Astrocyte (in vitro differentiated cells and primary cell): ENCODE measurements at regions not wholly inside any gene's neighbourhood (a gene's known extent, or its start where the extent isn't known, plus 50 kb on each side); places are given as distances from the start of the nearest gene placed in this dataset.
A peak's percentile ranks its signal among the peaks of the same experiment; 100 is the strongest.

Experiments
- DNase-seq: peaks from one replicate; pipeline ENCODE4 v3.0.0-alpha.2; 2010; ENCODE audit warnings: low read depth
- FAIRE-seq: peaks from 2 replicates; lab custom pipeline; 2011; peaks lifted over from hg19 to GRCh38; lab: Jason Lieb, UNC
- H2AFZ ChIP-seq: 2 replicates; pipeline ENCODE4 v1.6.0; 2012; ENCODE audit warnings: low read depth, low read length, inconsistent platforms
- H3K27ac ChIP-seq: 2 replicates; pipeline ENCODE4 v1.5.1; 2011; ENCODE audit warnings: low read depth, low read length, inconsistent platforms
- H3K27me3 ChIP-seq: 2 replicates; pipeline ENCODE4 v1.6.0; 2011; ENCODE audit warnings: low read length, inconsistent platforms; ENCODE audit not compliant: insufficient read depth
- H3K36me3 ChIP-seq: 2 replicates; pipeline ENCODE4 v1.5.1; 2011; ENCODE audit warnings: low read length, inconsistent platforms; ENCODE audit not compliant: insufficient read depth
- H3K4me1 ChIP-seq: 2 replicates; pipeline ENCODE4 v1.5.1; 2011; ENCODE audit warnings: low read length, inconsistent platforms; ENCODE audit not compliant: insufficient read depth
- H3K4me2 ChIP-seq: 2 replicates; pipeline ENCODE4 v1.6.0; 2012; ENCODE audit warnings: low read length, inconsistent platforms
- H3K4me3 ChIP-seq: 2 replicates; pipeline ENCODE4 v1.5.1; 2011; ENCODE audit warnings: low read depth, mild to moderate bottlenecking, low read length, inconsistent platforms; ENCODE audit not compliant: insufficient read depth
- H3K79me2 ChIP-seq: 2 replicates; pipeline ENCODE4 v1.6.0; 2012; ENCODE audit warnings: mild to moderate bottlenecking, low read length, inconsistent platforms; ENCODE audit not compliant: insufficient read depth
- H3K9ac ChIP-seq: 2 replicates; pipeline ENCODE4 v1.6.0; 2012; ENCODE audit warnings: mild to moderate bottlenecking, low read length, inconsistent platforms
- H3K9me3 ChIP-seq: 2 replicates; pipeline ENCODE4 v1.5.1; 2012; ENCODE audit warnings: low read depth, mild to moderate bottlenecking, low read length, inconsistent platforms; ENCODE audit not compliant: insufficient read depth
- H4K20me1 ChIP-seq: 2 replicates; pipeline ENCODE4 v1.6.0; 2012; ENCODE audit warnings: low read length, inconsistent platforms; ENCODE audit not compliant: insufficient read depth
- H3K27ac Mint-ChIP-seq: one replicate; pipeline ENCODE4 v1.8.0; 2021; ENCODE audit warnings: mild to moderate bottlenecking, mixed read lengths; ENCODE audit not compliant: unreplicated experiment
- H3K27me3 Mint-ChIP-seq: one replicate; pipeline ENCODE4 v1.8.0; 2021; ENCODE audit warnings: low read depth, mixed read lengths; ENCODE audit not compliant: unreplicated experiment
- H3K36me3 Mint-ChIP-seq: one replicate; pipeline ENCODE4 v1.8.0; 2021; ENCODE audit warnings: low read depth, mixed read lengths; ENCODE audit not compliant: unreplicated experiment
- H3K4me1 Mint-ChIP-seq: one replicate; pipeline ENCODE4 v1.8.0; 2021; ENCODE audit warnings: low read depth, mixed read lengths; ENCODE audit not compliant: unreplicated experiment
- H3K4me3 Mint-ChIP-seq: one replicate; pipeline ENCODE4 v1.8.0; 2021; ENCODE audit warnings: mild to moderate bottlenecking, moderate library complexity, mixed read lengths; ENCODE audit not compliant: unreplicated experiment
- H3K9me3 Mint-ChIP-seq: one replicate; pipeline ENCODE4 v1.8.0; 2021; ENCODE audit warnings: mild to moderate bottlenecking, mixed read lengths; ENCODE audit not compliant: unreplicated experiment
- CTCF ChIP-seq: IDR thresholded peaks from 2 replicates; pipeline ENCODE4 v1.5.1; 2011; ENCODE audit warnings: low read depth, mild to moderate bottlenecking, inconsistent platforms, low read length, moderate library complexity; ENCODE audit not compliant: insufficient read depth
- EZH2 ChIP-seq: IDR thresholded peaks from 2 replicates; pipeline ENCODE4 v1.6.1; 2012; ENCODE audit warnings: mild to moderate bottlenecking, low read length, inconsistent platforms; ENCODE audit not compliant: insufficient read depth

GRCh38 chr6:18585032-18585573, 198.0 kb downstream of the RNF144B start:
- Histone ChIP-seq H3K79me2 (no peaks in the 10 kb centered on the region), H4K20me1 (no peaks in the 10 kb centered on the region), H3K9ac (peak overlapping the region; percentile 16), H3K9me3 (no peaks in the 10 kb centered on the region), H3K27ac (peak overlapping the region; percentile 49), H3K4me1 (peaks cover 14% of the 10 kb centered on the region), H3K36me3 (no peaks in the 10 kb centered on the region), H2AFZ (peak overlapping the region; percentile 15), H3K27me3 (no peaks in the 10 kb centered on the region), H3K4me3 (peak overlapping the region; percentile 5), H3K4me2 (peak overlapping the region; percentile 60)
- DNase-seq (peak; percentile 87), FAIRE-seq (no peak)
- H3K4me3 Mint-ChIP-seq, result no peak overlapping the region
- peaks cover 15% of the 10 kb centered on the region for H3K4me1 Mint-ChIP-seq
- H3K9me3 Mint-ChIP-seq, result peaks cover 1% of the 10 kb centered on the region
- H3K27ac Mint-ChIP-seq, result peak overlapping the region; percentile 73
- TF ChIP-seq EZH2, result no peak
- no peaks in the 10 kb centered on the region for H3K36me3 Mint-ChIP-seq
- H3K27me3 Mint-ChIP-seq, result no peaks in the 10 kb centered on the region

- Histone ChIP-seq H3K4me2 (no peak overlapping the region), H3K4me1 (peaks cover 14% of the 10 kb centered on the region), H3K36me3 (no peaks in the 10 kb centered on the region), H3K79me2 (no peaks in the 10 kb centered on the region), H2AFZ (no peak overlapping the region), H3K4me3 (no peak overlapping the region), H3K27ac (no peak overlapping the region), H3K9me3 (no peaks in the 10 kb centered on the region), H3K27me3 (no peaks in the 10 kb centered on the region), H3K9ac (no peak overlapping the region), H4K20me1 (no peaks in the 10 kb centered on the region)
- H3K27ac Mint-ChIP-seq, result no peak overlapping the region
- H3K36me3 Mint-ChIP-seq, result no peaks in the 10 kb centered on the region
- no peak overlapping the region for H3K4me3 Mint-ChIP-seq
- peaks cover 16% of the 10 kb centered on the region for H3K4me1 Mint-ChIP-seq
- no peaks in the 10 kb centered on the region for H3K27me3 Mint-ChIP-seq
- TF ChIP-seq CTCF (no peak), EZH2 (no peak)
- FAIRE-seq (no peak), DNase-seq (no peak)
- H3K9me3 Mint-ChIP-seq, result peaks cover 1% of the 10 kb centered on the region
Measured at GRCh38 chr6:18586133-18586532, 199.0 kb downstream of the RNF144B start.

DNA sequence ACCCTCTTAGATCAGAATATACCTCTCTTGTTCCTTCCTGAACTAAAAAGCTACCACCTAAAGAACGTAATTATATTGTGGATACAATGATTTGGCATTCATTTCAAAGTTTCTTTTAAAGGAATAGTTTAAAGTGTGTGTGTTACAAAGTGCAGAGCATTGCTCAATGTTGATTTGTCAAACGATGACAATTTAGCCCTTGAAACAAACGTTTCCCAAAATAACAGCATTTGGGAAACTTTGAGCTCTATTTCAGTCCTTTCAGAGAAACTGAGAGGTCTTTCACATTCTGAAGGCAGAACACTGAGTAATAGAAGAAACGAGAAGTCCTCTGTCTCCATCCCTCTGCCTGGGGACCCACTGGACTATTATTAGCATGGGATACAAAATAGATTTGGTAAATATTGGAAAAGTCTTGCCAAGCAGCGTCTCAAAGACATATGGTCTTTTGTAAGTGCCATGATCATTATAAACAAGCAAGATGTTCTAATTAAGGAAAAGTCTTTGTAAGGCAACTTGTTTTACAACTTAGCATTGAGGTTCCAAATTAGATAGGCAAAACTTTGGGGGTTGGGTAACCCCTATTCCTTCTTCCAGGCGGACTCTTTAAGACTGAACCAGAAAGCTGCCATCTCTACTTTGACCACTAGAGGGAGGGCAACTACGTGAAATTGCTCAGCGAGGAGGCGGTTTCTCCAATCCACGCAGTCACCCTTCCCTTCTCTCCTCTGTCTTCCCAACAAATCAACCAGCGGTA, 208.8 kb downstream of the RNF144B start:
- H3K79me2 ChIP-seq, result no peaks in the 10 kb centered on the region
- Mint-ChIP-seq H3K4me3 (no peak overlapping the region), H3K27ac (no peak overlapping the region), H3K9me3 (no peaks in the 10 kb centered on the region), H3K4me1 (no peaks in the 10 kb centered on the region), H3K27me3 (peaks cover 5% of the 10 kb centered on the region), H3K36me3 (no peaks in the 10 kb centered on the region)
- TF ChIP-seq CTCF (peak; percentile 96), EZH2 (no peak)
- no peaks in the 10 kb centered on the region for H3K9me3 ChIP-seq
- H3K4me2 ChIP-seq, result peak overlapping the region; percentile 56
- FAIRE-seq (no peak), DNase-seq (peak; percentile 32)
- H3K4me3 ChIP-seq, result no peak overlapping the region
- H3K36me3 ChIP-seq, result no peaks in the 10 kb centered on the region
- no peaks in the 10 kb centered on the region for H4K20me1 ChIP-seq
- peak overlapping the region; percentile 58 for H2AFZ ChIP-seq
- no peaks in the 10 kb centered on the region for H3K4me1 ChIP-seq
- no peak overlapping the region for H3K27ac ChIP-seq
- no peak overlapping the region for H3K9ac ChIP-seq
- H3K27me3 ChIP-seq, result peaks cover 3% of the 10 kb centered on the region
